ENCODE measurements at regions not wholly inside any gene's neighbourhood (a gene's known extent, or its start where the extent isn't known, plus 50 kb on each side); places are given as distances from the start of the nearest gene placed in this dataset.

GRCh38 chr4:27152703-27153102, 292.1 kb downstream of the STIM2 start:
- peaks cover 1% of the 10 kb centered on the region for H3K9me3 ChIP-seq (ENCODE audit: control insufficient read depth, low read length)
- no peak overlapping the region for H3K4me3 ChIP-seq (ENCODE audit: low read length in 2 of 2)
- H3K36me3 ChIP-seq (ENCODE audit: control insufficient read depth in 1 of 2, insufficient read depth in 2 of 2, low read length in 1 of 2) = no peaks in the 10 kb centered on the region
- no peaks in the 10 kb centered on the region for H3K27me3 ChIP-seq (ENCODE audit: control insufficient read depth in 1 of 2, insufficient read depth in 2 of 2, low read length in 1 of 2)
- H3K4me1 ChIP-seq (ENCODE audit: control insufficient read depth in 1 of 2, insufficient read depth in 2 of 2, low read length in 2 of 2) = no peaks in the 10 kb centered on the region
- H3K27ac ChIP-seq (ENCODE audit: low read depth in 1 of 2, low read length in 2 of 2) = no peak overlapping the region
- no peak for ATAC-seq (ENCODE audit: low FRiP score)
- DNase-seq = no peak
- WGBS, 2 donors = 78 to 80% methylated on average over 5 of the region's 5 CpGs
- intact Hi-C loops (cut with DNase I) = no loop called here

GRCh38 chr4:27154706-27155105, 294.1 kb downstream of the STIM2 start:
- WGBS, 2 donors = 12 to 16% methylated on average over 3 of the region's 3 CpGs
- H3K4me1 ChIP-seq (ENCODE audit: control insufficient read depth in 1 of 2, insufficient read depth in 2 of 2, low read length in 2 of 2) = no peaks in the 10 kb centered on the region
- intact Hi-C loops (cut with DNase I) = no loop called here
- no peaks in the 10 kb centered on the region for H3K36me3 ChIP-seq (ENCODE audit: control insufficient read depth in 1 of 2, insufficient read depth in 2 of 2, low read length in 1 of 2)
- H3K4me3 ChIP-seq (ENCODE audit: low read length in 2 of 2) = no peak overlapping the region
- H3K27ac ChIP-seq (ENCODE audit: low read depth in 1 of 2, low read length in 2 of 2) = no peak overlapping the region
- no peaks in the 10 kb centered on the region for H3K27me3 ChIP-seq (ENCODE audit: control insufficient read depth in 1 of 2, insufficient read depth in 2 of 2, low read length in 1 of 2)
- no peak for ATAC-seq (ENCODE audit: low FRiP score)
- DNase-seq = no peak
- peaks cover 1% of the 10 kb centered on the region for H3K9me3 ChIP-seq (ENCODE audit: control insufficient read depth, low read length)

- 87% methylated on average over 4 of the region's 4 CpGs for WGBS, 2 donors
- Histone ChIP-seq H3K27ac (ENCODE audit: low read depth in 1 of 2, low read length in 2 of 2) (no peak overlapping the region), H3K36me3 (ENCODE audit: control insufficient read depth in 1 of 2, insufficient read depth in 2 of 2, low read length in 1 of 2) (no peaks in the 10 kb centered on the region), H3K4me1 (ENCODE audit: control insufficient read depth in 1 of 2, insufficient read depth in 2 of 2, low read length in 2 of 2) (no peaks in the 10 kb centered on the region), H3K9me3 (ENCODE audit: control insufficient read depth, low read length) (no peaks in the 10 kb centered on the region), H3K27me3 (ENCODE audit: control insufficient read depth in 1 of 2, insufficient read depth in 2 of 2, low read length in 1 of 2) (no peaks in the 10 kb centered on the region), H3K4me3 (ENCODE audit: low read length in 2 of 2) (no peak overlapping the region)
- intact Hi-C loops (cut with DNase I) = no loop called here
- ATAC-seq (ENCODE audit: low FRiP score) = no peak
- DNase-seq = no peak
Observed at GRCh38 chr4:27161191-27161590, 300.6 kb downstream of the STIM2 start.

- Histone ChIP-seq H3K36me3 (ENCODE audit: control insufficient read depth in 1 of 2, insufficient read depth in 2 of 2, low read length in 1 of 2) (no peaks in the 10 kb centered on the region), H3K4me3 (ENCODE audit: low read length in 2 of 2) (no peak overlapping the region), H3K4me1 (ENCODE audit: control insufficient read depth in 1 of 2, insufficient read depth in 2 of 2, low read length in 2 of 2) (no peaks in the 10 kb centered on the region), H3K27ac (ENCODE audit: low read depth in 1 of 2, low read length in 2 of 2) (no peak overlapping the region), H3K27me3 (ENCODE audit: control insufficient read depth in 1 of 2, insufficient read depth in 2 of 2, low read length in 1 of 2) (peaks cover 0 to 3% of the 10 kb centered on the region in 2 donors), H3K9me3 (ENCODE audit: control insufficient read depth, low read length) (no peaks in the 10 kb centered on the region)
- intact Hi-C loops (cut with DNase I) = no loop called here
- ATAC-seq (ENCODE audit: low FRiP score) (no peak), DNase-seq (no peak)
- WGBS, 2 donors = 91 to 100% methylated on average over 1 of the region's 1 CpG
Observed at GRCh38 chr4:27168783-27169182, 308.1 kb downstream of the STIM2 start.

- Histone ChIP-seq H3K4me3 (ENCODE audit: low read length in 2 of 2) (no peak overlapping the region), H3K4me1 (ENCODE audit: control insufficient read depth in 1 of 2, insufficient read depth in 2 of 2, low read length in 2 of 2) (peaks cover 0 to 3% of the 10 kb centered on the region in 2 donors), H3K27me3 (ENCODE audit: control insufficient read depth in 1 of 2, insufficient read depth in 2 of 2, low read length in 1 of 2) (peaks cover 0 to 3% of the 10 kb centered on the region in 2 donors), H3K36me3 (ENCODE audit: control insufficient read depth in 1 of 2, insufficient read depth in 2 of 2, low read length in 1 of 2) (no peaks in the 10 kb centered on the region), H3K9me3 (ENCODE audit: control insufficient read depth, low read length) (no peaks in the 10 kb centered on the region), H3K27ac (ENCODE audit: low read depth in 1 of 2, low read length in 2 of 2) (no peak overlapping the region)
- DNase-seq (no peak), ATAC-seq (ENCODE audit: low FRiP score) (no peak)
- intact Hi-C loops (cut with DNase I) = no loop called here
- WGBS, 2 donors = 56 to 70% methylated on average over 7 of the region's 7 CpGs
Observed at GRCh38 chr4:27173280-27173679, 312.6 kb downstream of the STIM2 start.

- 10 to 17% methylated on average over 3 of the region's 3 CpGs for WGBS, 2 donors
- Histone ChIP-seq H3K27me3 (ENCODE audit: control insufficient read depth in 1 of 2, insufficient read depth in 2 of 2, low read length in 1 of 2) (no peaks in the 10 kb centered on the region), H3K4me3 (ENCODE audit: low read length in 2 of 2) (no peak overlapping the region), H3K36me3 (ENCODE audit: control insufficient read depth in 1 of 2, insufficient read depth in 2 of 2, low read length in 1 of 2) (no peaks in the 10 kb centered on the region), H3K27ac (ENCODE audit: low read depth in 1 of 2, low read length in 2 of 2) (no peak overlapping the region), H3K4me1 (ENCODE audit: control insufficient read depth in 1 of 2, insufficient read depth in 2 of 2, low read length in 2 of 2) (peaks cover 0 to 3% of the 10 kb centered on the region in 2 donors), H3K9me3 (ENCODE audit: control insufficient read depth, low read length) (no peaks in the 10 kb centered on the region)
- intact Hi-C loops (cut with DNase I) = loop anchor here (2.0 to 5.0 kb wide), 2 partner anchors 141 to 142 kb away; no protein-coding TSS in a partner anchor
- peak; percentile 82 for ATAC-seq (ENCODE audit: low FRiP score)
- DNase-seq = no peak
Observed at GRCh38 chr4:27176400-27176799, 315.8 kb downstream of the STIM2 start.

GRCh38 chr4:27176881-27177280, 316.2 kb downstream of the STIM2 start:
- 10 to 12% methylated on average over 2 of the region's 2 CpGs for WGBS, 2 donors
- Histone ChIP-seq H3K27me3 (ENCODE audit: control insufficient read depth in 1 of 2, insufficient read depth in 2 of 2, low read length in 1 of 2) (no peaks in the 10 kb centered on the region), H3K4me1 (ENCODE audit: control insufficient read depth in 1 of 2, insufficient read depth in 2 of 2, low read length in 2 of 2) (peaks cover 0 to 3% of the 10 kb centered on the region in 2 donors), H3K27ac (ENCODE audit: low read depth in 1 of 2, low read length in 2 of 2) (no peak overlapping the region), H3K9me3 (ENCODE audit: control insufficient read depth, low read length) (no peaks in the 10 kb centered on the region), H3K4me3 (ENCODE audit: low read length in 2 of 2) (no peak overlapping the region), H3K36me3 (ENCODE audit: control insufficient read depth in 1 of 2, insufficient read depth in 2 of 2, low read length in 1 of 2) (no peaks in the 10 kb centered on the region)
- DNase-seq (no peak), ATAC-seq (ENCODE audit: low FRiP score) (no peak)
- intact Hi-C loops (cut with DNase I) = loop anchor here (2.0 to 5.0 kb wide), 2 partner anchors 140 to 142 kb away; no protein-coding TSS in a partner anchor

GRCh38 chr4:27178061-27178460, 317.4 kb downstream of the STIM2 start:
- Histone ChIP-seq H3K9me3 (ENCODE audit: control insufficient read depth, low read length) (no peaks in the 10 kb centered on the region), H3K36me3 (ENCODE audit: control insufficient read depth in 1 of 2, insufficient read depth in 2 of 2, low read length in 1 of 2) (no peaks in the 10 kb centered on the region), H3K4me1 (ENCODE audit: control insufficient read depth in 1 of 2, insufficient read depth in 2 of 2, low read length in 2 of 2) (peaks cover 0 to 3% of the 10 kb centered on the region in 2 donors), H3K27me3 (ENCODE audit: control insufficient read depth in 1 of 2, insufficient read depth in 2 of 2, low read length in 1 of 2) (no peaks in the 10 kb centered on the region), H3K4me3 (ENCODE audit: low read length in 2 of 2) (no peak overlapping the region), H3K27ac (ENCODE audit: low read depth in 1 of 2, low read length in 2 of 2) (no peak overlapping the region)
- DNase-seq (no peak), ATAC-seq (ENCODE audit: low FRiP score) (no peak)
- intact Hi-C loops (cut with DNase I) = loop anchor here in 1 of 2 donors (5.0 kb wide), 1 partner anchor 139 kb away; no protein-coding TSS in a partner anchor
- WGBS, 2 donors = 10 to 18% methylated on average over 2 of the region's 2 CpGs

GRCh38 chr4:27181693-27182092, 321.1 kb downstream of the STIM2 start:
- DNase-seq (no peak), ATAC-seq (ENCODE audit: low FRiP score) (no peak)
- 7 to 18% methylated on average over 4 of the region's 4 CpGs for WGBS, 2 donors
- intact Hi-C loops (cut with DNase I) = no loop called here
- Histone ChIP-seq H3K4me3 (ENCODE audit: low read length in 2 of 2) (no peak overlapping the region), H3K9me3 (ENCODE audit: control insufficient read depth, low read length) (no peaks in the 10 kb centered on the region), H3K36me3 (ENCODE audit: control insufficient read depth in 1 of 2, insufficient read depth in 2 of 2, low read length in 1 of 2) (no peaks in the 10 kb centered on the region), H3K27ac (ENCODE audit: low read depth in 1 of 2, low read length in 2 of 2) (no peak overlapping the region), H3K4me1 (ENCODE audit: control insufficient read depth in 1 of 2, insufficient read depth in 2 of 2, low read length in 2 of 2) (peaks cover 0 to 2% of the 10 kb centered on the region in 2 donors), H3K27me3 (ENCODE audit: control insufficient read depth in 1 of 2, insufficient read depth in 2 of 2, low read length in 1 of 2) (no peaks in the 10 kb centered on the region)
